ENCODE measurements at regions not wholly inside any gene's neighbourhood (a gene's known extent, or its start where the extent isn't known, plus 50 kb on each side); places are given as distances from the start of the nearest gene placed in this dataset.

DNA sequence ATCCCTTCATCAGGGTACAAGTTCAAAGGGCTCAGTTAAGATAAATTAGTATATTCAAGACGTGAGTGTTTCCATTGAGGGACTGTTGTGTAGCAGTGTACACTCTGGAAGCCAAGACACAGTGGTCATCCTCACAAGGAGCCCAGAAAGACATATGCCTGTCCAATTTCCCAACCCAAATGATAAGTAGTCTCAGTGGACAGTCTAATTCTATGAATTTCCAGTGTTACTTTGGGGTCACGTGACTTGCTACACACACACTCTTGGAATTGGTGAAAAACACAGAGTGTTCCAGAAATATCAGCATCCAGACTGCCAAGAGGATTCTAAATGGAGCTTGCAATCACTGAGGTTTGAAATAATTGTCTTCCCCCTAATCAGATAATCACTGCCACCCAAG lies 365.1 kb downstream of the WDR11 start:
- DNase-seq (ENCODE audit: low read depth): no peak
- H3K4me3 ChIP-seq (ENCODE audit: control insufficient read depth, low read depth, low read length): no peak overlapping the region
- TF ChIP-seq CTCF (conservative IDR thresholded peaks at IDR 0.05; ENCODE audit: control insufficient read depth, insufficient read depth, low read depth, low read length): no peak

DNA sequence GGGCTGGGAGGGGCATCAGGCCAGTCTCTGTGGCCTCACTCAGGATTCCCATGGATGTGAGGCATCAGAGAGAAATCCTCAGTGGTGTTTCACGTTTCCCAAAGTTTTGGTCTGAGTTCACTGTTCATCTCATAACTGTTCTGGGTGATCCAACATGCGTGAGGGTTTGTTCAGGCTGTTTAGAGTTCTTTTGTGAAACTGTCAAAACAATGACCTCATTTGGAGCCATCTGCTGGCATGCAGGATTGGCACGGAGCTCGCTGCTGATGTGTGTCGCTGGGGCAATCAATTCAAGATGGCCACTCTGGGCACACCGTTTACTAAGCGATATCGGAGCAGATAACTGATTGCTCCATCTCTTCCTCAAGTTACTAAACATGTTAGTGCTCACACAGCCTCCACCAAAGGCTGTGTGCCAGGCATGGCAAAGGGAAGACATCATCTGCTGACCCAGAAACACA lies 365.6 kb downstream of the WDR11 start:
- no peak overlapping the region for H3K4me3 ChIP-seq (ENCODE audit: control insufficient read depth, low read depth, low read length)
- no peak for TF ChIP-seq CTCF (conservative IDR thresholded peaks at IDR 0.05; ENCODE audit: control insufficient read depth, insufficient read depth, low read depth, low read length)
- DNase-seq (ENCODE audit: low read depth): no peak

DNA sequence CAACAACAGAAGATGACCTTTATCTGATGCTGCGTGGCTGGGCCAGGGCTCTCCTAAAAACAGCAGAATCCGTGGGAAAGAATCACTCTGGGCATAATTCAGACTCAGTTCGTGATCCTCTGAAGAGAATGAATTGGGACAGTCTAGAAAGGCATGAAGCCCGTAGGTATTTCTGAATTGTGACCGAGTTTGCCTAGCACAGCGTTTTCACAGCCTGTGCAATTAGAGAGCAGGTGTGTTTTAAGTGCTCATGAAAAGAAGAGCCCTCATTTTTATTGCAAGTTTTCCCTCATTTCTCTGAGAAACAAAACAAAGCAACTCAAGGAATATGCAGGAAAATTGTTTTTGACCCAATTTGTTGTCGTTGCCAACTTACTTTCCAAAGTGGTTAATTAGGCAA lies 366.2 kb downstream of the WDR11 start:
- no peak overlapping the region for H3K4me3 ChIP-seq (ENCODE audit: control insufficient read depth, low read depth, low read length)
- no peak for TF ChIP-seq CTCF (conservative IDR thresholded peaks at IDR 0.05; ENCODE audit: control insufficient read depth, insufficient read depth, low read depth, low read length)
- no peak for DNase-seq (ENCODE audit: low read depth)

- DNase-seq (ENCODE audit: low read depth): no peak
- TF ChIP-seq CTCF (conservative IDR thresholded peaks at IDR 0.05; ENCODE audit: control insufficient read depth, insufficient read depth, low read depth, low read length): no peak
Observed at GRCh38 chr10:121221072-121221471, 369.9 kb downstream of the WDR11 start.

DNA sequence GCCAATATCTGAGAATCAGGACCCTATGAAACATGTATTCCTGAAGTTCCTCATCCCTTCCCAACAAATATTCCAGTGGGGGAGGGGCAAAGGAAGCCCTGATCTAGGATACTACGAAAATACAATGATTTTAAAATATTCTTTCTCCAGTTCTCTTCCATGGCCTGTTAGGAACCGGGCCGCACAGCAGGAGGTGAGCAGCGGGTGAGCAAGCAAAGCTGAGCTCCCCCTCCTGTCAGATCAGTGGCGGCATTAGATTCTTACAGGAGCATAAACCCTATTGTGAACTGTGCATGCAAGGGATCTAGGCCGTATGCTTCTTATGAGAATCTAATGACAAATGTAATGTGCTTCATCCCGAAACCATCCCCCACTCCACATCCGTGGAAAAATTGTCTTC lies 370.8 kb downstream of the WDR11 start:
- no peak for TF ChIP-seq CTCF (conservative IDR thresholded peaks at IDR 0.05; ENCODE audit: control insufficient read depth, insufficient read depth, low read depth, low read length)
- no peak for DNase-seq (ENCODE audit: low read depth)
- no peak overlapping the region for H3K4me3 ChIP-seq (ENCODE audit: control insufficient read depth, low read depth, low read length)

More at GRCh38 chr10:121221072-121221471, 369.9 kb downstream of the WDR11 start:
- H3K4me3 ChIP-seq (ENCODE audit: control insufficient read depth, low read depth, low read length): no peak overlapping the region

GRCh38 chr10:121222842-121223241 lies 371.7 kb downstream of the WDR11 start:
- no peak overlapping the region for H3K4me3 ChIP-seq (ENCODE audit: control insufficient read depth, low read depth, low read length)
- TF ChIP-seq CTCF (conservative IDR thresholded peaks at IDR 0.05; ENCODE audit: control insufficient read depth, insufficient read depth, low read depth, low read length): no peak
- DNase-seq (ENCODE audit: low read depth): no peak

DNA sequence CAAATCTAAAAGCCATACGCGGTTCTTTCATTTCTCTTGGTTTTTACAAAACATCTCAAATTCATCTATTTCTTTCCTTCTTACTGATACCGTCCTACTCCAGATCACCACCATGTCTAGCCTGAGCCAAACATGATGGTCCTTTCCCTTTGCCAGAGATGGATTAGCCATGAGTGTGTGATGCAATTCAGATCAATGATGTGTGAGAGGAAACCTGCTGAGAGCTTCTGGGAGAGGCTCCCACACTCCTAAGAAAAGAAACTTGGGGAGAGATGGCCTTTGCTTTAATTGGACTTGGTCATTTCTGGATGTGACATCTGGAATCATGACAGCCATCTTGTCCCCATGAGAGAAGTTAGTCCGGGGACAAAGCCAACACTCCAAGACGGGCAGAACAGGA lies 367.2 kb downstream of the FGFR2 start:
- DNase-seq (ENCODE audit: low read depth): no peak
- H3K4me3 ChIP-seq (ENCODE audit: control insufficient read depth, low read depth, low read length): no peak overlapping the region
- no peak for TF ChIP-seq CTCF (conservative IDR thresholded peaks at IDR 0.05; ENCODE audit: control insufficient read depth, insufficient read depth, low read depth, low read length)
